ENCODE measurements at regions not wholly inside any gene's neighbourhood (a gene's known extent, or its start where the extent isn't known, plus 50 kb on each side); places are given as distances from the start of the nearest gene placed in this dataset.

DNA sequence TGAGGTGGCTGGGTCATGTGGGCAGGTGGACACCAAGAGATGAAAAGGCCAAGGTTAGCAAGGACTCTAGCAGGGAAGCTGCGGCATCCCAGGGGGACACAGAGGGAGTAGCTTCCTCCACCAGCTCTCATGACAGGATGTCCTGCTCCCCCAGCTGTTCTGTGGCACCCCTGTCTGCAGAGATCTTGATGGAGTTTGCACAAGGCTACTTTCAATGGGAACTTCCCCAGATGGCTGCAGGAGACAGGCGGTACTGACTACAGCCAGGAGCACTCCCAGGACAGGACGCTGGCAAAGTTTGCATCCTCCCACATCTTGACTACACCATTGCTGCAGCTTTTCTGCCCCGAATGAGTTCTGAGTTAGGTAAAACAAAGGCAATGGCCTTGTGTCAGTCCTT, 312.8 kb downstream of the TLE4 start:
- TF ChIP-seq, protein P1, sequence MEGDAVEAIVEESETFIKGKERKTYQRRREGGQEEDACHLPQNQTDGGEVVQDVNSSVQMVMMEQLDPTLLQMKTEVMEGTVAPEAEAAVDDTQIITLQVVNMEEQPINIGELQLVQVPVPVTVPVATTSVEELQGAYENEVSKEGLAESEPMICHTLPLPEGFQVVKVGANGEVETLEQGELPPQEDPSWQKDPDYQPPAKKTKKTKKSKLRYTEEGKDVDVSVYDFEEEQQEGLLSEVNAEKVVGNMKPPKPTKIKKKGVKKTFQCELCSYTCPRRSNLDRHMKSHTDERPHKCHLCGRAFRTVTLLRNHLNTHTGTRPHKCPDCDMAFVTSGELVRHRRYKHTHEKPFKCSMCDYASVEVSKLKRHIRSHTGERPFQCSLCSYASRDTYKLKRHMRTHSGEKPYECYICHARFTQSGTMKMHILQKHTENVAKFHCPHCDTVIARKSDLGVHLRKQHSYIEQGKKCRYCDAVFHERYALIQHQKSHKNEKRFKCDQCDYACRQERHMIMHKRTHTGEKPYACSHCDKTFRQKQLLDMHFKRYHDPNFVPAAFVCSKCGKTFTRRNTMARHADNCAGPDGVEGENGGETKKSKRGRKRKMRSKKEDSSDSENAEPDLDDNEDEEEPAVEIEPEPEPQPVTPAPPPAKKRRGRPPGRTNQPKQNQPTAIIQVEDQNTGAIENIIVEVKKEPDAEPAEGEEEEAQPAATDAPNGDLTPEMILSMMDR (conservative IDR thresholded peaks at IDR 0.05), result no peak
- no peak for TF ChIP-seq EZH2 (IDR thresholded peaks at IDR 0.05; ENCODE audit: low read depth)
